GM12891 (cell line): ENCODE measurements at regions not wholly inside any gene's neighbourhood (a gene's known extent, or its start where the extent isn't known, plus 50 kb on each side); places are given as distances from the start of the nearest gene placed in this dataset.

Experiments
- DNase-seq: peaks from one replicate; pipeline ENCODE4 v3.0.0; 2011; ENCODE audit warnings: low spot score; ENCODE audit not compliant: insufficient read length
- FAIRE-seq: peaks from 2 replicates; lab custom pipeline; 2011; peaks lifted over from hg19 to GRCh38; lab: Jason Lieb, UNC
- PAX5 ChIP-seq: IDR thresholded peaks from 2 replicates; pipeline ENCODE4 v1.6.1; 2011; ENCODE audit warnings: low read length, moderate library complexity, mild to moderate bottlenecking; ENCODE audit not compliant: insufficient read depth, severe bottlenecking
- POLR2A ChIP-seq: IDR thresholded peaks from 2 replicates; pipeline ENCODE4 v1.6.1; 2011; ENCODE audit warnings: low read depth, low read length, control low read depth
- POLR2AphosphoS5 ChIP-seq: IDR thresholded peaks from 2 replicates; pipeline ENCODE4 v1.6.1; 2011; ENCODE audit warnings: low read depth, low read length, control low read depth
- POU2F2 ChIP-seq: IDR thresholded peaks from 2 replicates; pipeline ENCODE4 v1.6.1; 2011; ENCODE audit warnings: low read depth, mild to moderate bottlenecking, control low read depth, low read length, moderate library complexity
- SPI1 ChIP-seq: IDR thresholded peaks from 2 replicates; pipeline ENCODE4 v1.6.1; 2011; ENCODE audit warnings: low read depth, low read length, control low read depth
- TAF1 ChIP-seq: IDR thresholded peaks from 2 replicates; pipeline ENCODE4 v1.6.1; 2011; ENCODE audit warnings: low read depth, low read length, control low read depth

DNA sequence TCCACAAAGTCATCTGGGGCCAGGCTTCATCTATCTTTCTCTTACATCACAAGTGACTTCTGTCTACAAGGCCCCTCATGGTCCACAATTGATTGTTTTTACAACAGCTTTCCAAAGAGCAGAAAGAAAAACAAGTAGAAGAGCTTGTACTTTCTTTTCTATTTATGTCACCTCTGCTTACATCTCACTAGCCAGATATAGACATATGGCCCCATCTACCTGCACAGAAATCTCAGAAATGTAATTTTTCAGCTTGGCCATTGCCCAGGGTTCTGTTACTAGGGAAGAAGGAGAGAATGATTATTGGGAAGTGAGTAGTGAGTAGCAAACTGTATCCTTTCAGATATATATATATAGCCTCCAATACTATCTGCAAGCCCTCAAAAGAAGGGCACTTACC is 210.5 kb upstream of the PLEKHG7 start:
- FAIRE-seq (no peak), DNase-seq (no peak)
- no peak for TF ChIP-seq POLR2A
- peak; percentile 16; the same call in 1 of the 2 replicates for TF ChIP-seq SPI1

DNA sequence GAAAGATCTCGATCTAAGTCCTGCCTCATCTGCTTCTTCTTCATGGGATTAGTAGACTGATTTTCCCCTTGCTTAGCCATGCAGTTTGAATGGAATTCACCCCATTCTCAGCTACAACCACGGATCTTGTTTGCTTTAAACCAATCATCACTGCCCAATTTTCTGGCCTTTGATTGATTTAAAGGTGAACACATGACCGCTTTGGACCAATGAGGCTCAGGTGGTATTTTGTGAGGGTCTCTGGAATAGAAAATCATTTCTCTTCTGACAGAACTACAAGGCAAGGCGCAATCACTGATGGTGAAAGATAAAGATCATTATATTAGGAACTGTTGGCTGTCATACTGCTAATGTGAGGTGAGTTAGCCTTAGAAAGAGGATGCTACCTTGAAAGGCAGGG is 213.0 kb upstream of the PLEKHG7 start:
- FAIRE-seq (peak; percentile 82), DNase-seq (no peak)
- TF ChIP-seq SPI1 (no peak), POU2F2 (no peak), POLR2AphosphoS5 (no peak), POLR2A (no peak)

DNA sequence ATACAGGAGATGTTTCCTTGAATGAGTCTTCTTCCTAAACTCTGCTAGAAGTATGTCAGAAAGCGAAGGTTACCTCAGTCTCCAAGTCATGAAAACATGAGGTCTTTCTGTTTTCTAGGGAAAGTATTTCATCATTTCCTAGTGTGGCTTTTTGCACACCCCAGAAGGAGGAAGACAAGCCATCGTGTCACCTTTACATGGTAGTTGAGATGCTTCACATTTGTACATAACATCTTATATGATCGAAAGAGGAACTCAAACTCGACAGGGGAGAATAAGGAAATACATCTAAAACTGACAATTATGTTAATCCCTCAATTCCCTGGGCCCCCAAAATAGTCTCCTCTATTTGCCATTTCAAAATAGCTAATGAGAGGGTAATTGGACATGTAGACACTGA is 214.1 kb upstream of the PLEKHG7 start:
- FAIRE-seq (peak; percentile 89), DNase-seq (no peak)
- TF ChIP-seq TAF1 (no peak), SPI1 (peak; percentile 84)

DNA sequence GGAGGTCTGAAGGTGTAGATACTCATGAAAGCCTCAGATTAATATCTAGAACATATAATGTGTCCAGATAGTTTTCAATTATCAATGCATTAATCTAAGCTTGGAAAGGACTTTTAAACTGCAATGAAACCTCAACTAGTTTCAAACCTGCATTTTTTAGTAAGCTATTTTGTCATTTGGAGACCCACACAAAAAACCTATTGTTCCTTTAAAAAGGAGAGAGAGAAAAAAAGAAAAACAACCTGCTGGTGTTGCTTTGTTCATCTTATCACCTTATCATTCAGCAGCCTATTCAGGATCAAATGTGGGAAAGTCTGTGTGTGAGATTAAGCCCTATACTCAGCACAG is 215.7 kb upstream of the PLEKHG7 start:
- TF ChIP-seq POLR2A = no peak
- TF ChIP-seq POLR2AphosphoS5 = no peak
- FAIRE-seq = no peak
- DNase-seq = no peak

DNA sequence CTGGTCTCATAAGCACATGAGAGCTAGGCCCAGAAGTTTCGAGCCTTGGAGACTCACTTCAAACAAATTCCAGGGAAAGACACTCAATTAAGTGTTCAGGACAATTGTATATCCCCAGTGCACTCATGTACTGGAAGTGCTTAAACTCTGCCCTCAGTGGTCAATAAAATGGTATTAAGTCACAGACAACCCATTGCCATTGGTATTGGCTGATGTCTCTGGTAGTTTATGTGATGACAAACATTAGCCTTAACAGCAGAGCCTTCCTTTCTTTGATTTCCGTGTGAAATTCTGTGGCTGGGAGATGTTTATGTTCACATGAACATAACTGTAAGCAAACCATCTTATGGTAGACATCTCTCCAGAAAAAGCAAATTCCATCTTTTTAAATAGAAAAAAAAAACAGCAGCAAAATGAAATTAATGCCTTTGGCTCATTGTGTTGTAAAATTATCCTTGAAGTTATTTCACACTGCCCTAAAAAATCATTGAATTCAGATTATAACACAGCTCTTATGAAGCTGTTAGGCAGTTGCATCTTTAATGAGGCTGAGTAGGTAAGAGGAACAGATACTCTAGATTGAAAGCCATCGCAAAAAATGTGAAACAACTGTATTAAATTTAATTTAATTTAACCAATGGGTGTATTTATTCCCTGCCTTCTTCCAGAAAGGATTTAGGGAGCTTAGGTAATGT is 216.2 kb upstream of the PLEKHG7 start:
- peak; percentile 79 for TF ChIP-seq SPI1
- TF ChIP-seq POLR2A = no peak
- TF ChIP-seq POLR2AphosphoS5 = no peak
- FAIRE-seq = peak; percentile 88
- no peak for DNase-seq

DNA sequence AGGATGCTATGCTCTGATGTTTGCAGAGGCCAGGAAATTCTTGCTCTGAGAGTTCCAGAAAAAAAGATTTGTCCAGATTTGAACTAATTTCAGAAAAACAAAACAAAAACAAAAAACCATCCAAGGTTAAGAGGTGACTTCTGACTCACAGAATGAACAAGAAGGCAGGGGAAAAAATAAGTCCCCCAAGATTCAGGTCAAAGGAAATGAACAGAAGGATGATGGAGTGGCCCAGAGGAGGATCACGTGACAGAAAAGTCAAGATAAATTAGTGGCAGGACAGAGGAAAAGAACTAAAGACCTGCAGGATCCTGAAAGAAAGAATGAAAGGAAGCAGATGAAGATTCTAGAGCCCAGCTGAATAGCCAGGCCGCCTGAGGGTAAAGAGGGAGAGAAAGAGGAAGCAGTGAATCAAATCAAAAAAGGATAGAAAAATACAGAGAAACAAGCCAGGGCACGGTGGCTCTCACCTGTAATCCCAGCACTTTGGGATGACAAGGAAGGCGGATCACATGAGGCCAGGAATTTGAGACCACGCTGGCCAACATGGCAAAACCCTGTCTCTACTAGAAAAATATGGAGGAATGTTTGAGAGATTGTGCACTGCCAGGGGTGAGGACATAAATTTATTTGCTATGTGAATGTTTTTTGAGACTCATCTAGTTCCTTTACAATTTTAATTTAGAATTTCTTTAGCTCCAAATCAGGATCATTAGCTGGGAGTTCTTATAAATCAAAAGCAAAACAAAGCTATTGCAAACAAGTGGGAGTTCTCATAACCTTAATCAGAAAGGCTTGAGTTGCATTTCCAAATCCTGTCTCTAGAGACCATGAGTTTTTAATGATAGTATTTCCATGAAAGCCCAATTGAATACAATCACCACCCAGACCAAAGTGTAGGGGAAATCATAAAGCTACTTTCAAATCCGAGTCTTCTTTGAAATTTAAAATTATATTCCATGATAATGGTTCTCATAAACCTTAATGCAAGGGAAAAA is 217.1 kb upstream of the PLEKHG7 start:
- DNase-seq = no peak
- FAIRE-seq = peak; percentile 60
- no peak for TF ChIP-seq POU2F2
- TF ChIP-seq TAF1 = no peak
- no peak for TF ChIP-seq SPI1
- TF ChIP-seq POLR2A = no peak
- TF ChIP-seq PAX5 = no peak
- no peak for TF ChIP-seq POLR2AphosphoS5

DNA sequence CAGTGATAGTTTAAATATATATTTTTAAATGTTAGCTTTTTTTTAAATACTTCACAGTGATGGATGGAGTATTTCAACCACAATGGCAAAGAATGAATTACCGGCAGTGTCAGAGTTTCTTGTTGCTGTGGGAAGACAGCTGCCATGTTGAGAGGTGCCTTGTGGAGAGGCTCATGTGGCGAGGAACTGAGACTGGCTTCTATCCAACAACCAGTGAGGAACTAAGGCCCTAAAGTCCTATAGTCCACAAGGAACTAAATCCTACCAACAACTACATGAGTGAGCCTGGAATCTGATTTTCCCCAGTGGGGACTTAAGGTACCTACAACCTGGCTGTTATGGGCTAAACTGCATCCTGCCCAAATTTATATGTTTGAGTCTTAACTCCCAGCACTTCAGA is 220.2 kb upstream of the PLEKHG7 start:
- FAIRE-seq = no peak
- DNase-seq = no peak
- TF ChIP-seq PAX5 = no peak
- no peak for TF ChIP-seq POLR2AphosphoS5

DNA sequence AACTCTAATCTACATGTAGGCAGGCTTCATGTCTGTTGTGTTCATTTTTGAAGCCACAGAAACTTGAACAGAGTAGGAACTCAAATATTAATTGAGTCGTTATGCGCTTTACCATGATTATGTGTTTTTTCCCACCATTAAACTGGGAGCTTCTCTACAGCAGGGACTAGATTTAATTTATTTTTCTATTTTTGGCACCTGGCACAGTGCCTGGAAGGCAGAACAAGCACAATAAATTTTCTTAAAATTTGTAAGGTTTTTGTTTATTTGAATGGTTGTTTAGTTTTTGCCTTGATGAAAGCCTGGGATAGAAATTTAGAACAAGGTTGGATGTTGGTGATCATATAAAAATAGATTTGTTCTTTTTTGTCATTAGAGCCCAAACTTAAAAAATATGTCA is 221.7 kb upstream of the PLEKHG7 start:
- no peak for FAIRE-seq
- no peak for TF ChIP-seq POLR2AphosphoS5
- no peak for TF ChIP-seq POLR2A
- no peak for TF ChIP-seq PAX5
- no peak for TF ChIP-seq POU2F2
- no peak for TF ChIP-seq TAF1
- TF ChIP-seq SPI1 = no peak

DNA sequence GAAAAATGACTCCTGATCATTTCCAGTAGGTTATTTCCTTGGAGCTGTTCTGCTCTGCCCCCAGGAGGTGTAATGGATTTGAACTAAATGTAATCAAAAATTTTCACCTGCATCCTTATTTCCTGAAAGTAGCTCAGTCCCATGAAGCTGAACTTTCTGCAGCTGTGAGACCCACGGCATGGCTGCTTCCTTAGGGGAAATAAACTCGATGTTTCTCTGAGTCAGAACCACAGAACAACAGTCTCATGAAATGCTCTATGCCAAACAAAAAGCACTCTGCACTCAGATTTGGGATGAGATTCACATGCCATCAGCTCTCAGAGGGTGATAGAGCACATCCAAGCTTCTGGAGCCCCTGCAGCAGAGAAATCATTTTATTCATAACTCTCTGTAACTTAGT is 224.1 kb upstream of the PLEKHG7 start:
- TF ChIP-seq SPI1 = no peak
- TF ChIP-seq POLR2A = no peak
- TF ChIP-seq PAX5 = no peak
- TF ChIP-seq TAF1 = no peak
- no peak for TF ChIP-seq POU2F2
- no peak for TF ChIP-seq POLR2AphosphoS5
- no peak for FAIRE-seq
- DNase-seq = no peak

More for the DNA sequence above, 221.7 kb upstream of the PLEKHG7 start:
- no peak for DNase-seq

DNA sequence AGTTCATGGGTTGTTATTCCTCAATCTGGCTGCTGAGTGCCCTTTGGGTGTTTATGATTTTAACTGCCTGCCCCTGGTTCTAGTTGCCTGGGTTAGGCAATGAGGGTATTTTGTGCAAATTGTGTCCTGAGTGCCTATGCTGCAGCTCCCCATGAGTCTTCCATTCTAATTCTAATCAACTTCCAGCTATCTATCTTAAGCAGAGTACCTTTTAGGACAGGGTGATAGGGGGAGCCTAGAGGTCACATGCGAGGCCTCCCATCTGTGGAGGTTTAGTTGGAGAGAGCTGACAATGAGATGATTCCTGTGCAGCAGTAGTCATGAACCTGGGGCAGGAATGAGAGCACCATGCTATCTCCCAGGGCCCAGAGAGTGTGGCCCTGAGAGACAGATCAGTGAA is 225.9 kb upstream of the PLEKHG7 start:
- DNase-seq (no peak), FAIRE-seq (no peak)
- TF ChIP-seq POU2F2 (no peak), SPI1 (no peak), POLR2A (no peak)
